Fibroblast of lung (primary cell): ENCODE measurements at regions not wholly inside any gene's neighbourhood (a gene's known extent, or its start where the extent isn't known, plus 50 kb on each side); places are given as distances from the start of the nearest gene placed in this dataset.

Experiments used
- EZH2 ChIP-seq: IDR thresholded peaks from 2 replicates; pipeline ENCODE4 v1.5.1; 2012; ENCODE audit warnings: low read length, control low read depth, mild to moderate bottlenecking; ENCODE audit errors: missing control alignments
- TF ChIP-seq, protein P1 (sequence below), 2 donors: IDR thresholded peaks in 1 of 2; conservative IDR thresholded peaks in 1 of 2; 1 replicate in 1 of 2; 2 replicates in 1 of 2; pipeline ENCODE4 v1.5.1; 2011 to 2012; ENCODE audit warnings: low read length in 2 of 2, control low read depth in 1 of 2, inconsistent platforms in 1 of 2, low read depth in 1 of 2, mild to moderate bottlenecking in 1 of 2

DNA sequence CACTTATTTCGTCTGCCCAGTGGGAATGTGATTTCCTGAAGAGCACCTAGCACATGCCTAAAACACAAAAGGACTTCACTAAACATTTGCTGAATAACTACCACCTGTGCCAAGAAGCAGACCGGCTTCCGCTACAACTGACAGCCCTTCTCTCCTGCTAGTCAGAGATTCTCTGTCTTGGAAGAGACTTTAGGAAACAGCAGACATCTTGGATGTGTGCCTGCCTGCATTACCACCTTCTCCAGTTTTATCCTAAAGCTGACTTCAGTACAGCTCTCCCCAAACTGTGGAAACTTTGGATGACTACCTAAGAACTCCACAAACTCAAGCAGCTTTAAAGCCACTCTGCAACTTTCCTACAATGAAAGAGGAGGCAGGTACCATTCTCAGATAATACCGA is 116.5 kb upstream of the MAN2A1 start:
- TF ChIP-seq, protein P1, sequence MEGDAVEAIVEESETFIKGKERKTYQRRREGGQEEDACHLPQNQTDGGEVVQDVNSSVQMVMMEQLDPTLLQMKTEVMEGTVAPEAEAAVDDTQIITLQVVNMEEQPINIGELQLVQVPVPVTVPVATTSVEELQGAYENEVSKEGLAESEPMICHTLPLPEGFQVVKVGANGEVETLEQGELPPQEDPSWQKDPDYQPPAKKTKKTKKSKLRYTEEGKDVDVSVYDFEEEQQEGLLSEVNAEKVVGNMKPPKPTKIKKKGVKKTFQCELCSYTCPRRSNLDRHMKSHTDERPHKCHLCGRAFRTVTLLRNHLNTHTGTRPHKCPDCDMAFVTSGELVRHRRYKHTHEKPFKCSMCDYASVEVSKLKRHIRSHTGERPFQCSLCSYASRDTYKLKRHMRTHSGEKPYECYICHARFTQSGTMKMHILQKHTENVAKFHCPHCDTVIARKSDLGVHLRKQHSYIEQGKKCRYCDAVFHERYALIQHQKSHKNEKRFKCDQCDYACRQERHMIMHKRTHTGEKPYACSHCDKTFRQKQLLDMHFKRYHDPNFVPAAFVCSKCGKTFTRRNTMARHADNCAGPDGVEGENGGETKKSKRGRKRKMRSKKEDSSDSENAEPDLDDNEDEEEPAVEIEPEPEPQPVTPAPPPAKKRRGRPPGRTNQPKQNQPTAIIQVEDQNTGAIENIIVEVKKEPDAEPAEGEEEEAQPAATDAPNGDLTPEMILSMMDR (conservative IDR thresholded peaks at IDR 0.05 in 1 of 2, IDR thresholded peaks at IDR 0.05 in 1 of 2; ENCODE audit: low read depth in 1 of 2, low read length in 2 of 2) = no peak
- TF ChIP-seq EZH2 = no peak
